Smooth muscle cell (in vitro differentiated cells): ENCODE measurements at regions not wholly inside any gene's neighbourhood (a gene's known extent, or its start where the extent isn't known, plus 50 kb on each side); places are given as distances from the start of the nearest gene placed in this dataset.

Experiments
- DNase-seq: peaks from one replicate; lab custom pipeline; 2025; ENCODE audit not compliant: unreplicated experiment; lab: John Stamatoyannopoulos, UW
- H2AFZ ChIP-seq: fragments of 200-600 bp; sonication (generic); 2 replicates; pipeline ENCODE4 v1.6.0; 2016; ENCODE audit warnings: antibody characterized with exemption, low read depth, mild to moderate bottlenecking
- H3F3A ChIP-seq: fragments of 200-600 bp; sonication (generic); 2 replicates; pipeline ENCODE4 v1.6.0; 2017; ENCODE audit warnings: antibody characterized with exemption, low read depth
- H3K27ac ChIP-seq: fragments of 200-600 bp; sonication (generic); 2 replicates; pipeline ENCODE4 v1.5.1; 2016; ENCODE audit warnings: low read depth, mild to moderate bottlenecking
- H3K27me3 ChIP-seq: fragments of 200-600 bp; sonication (generic); 2 replicates; pipeline ENCODE4 v1.6.1; 2016; ENCODE audit warnings: low read depth, mild to moderate bottlenecking
- H3K36me3 ChIP-seq: fragments of 200-600 bp; sonication (generic); 2 replicates; pipeline ENCODE4 v1.5.1; 2016; ENCODE audit warnings: low read depth
- H3K4me1 ChIP-seq: fragments of 200-600 bp; sonication (generic); 2 replicates; pipeline ENCODE4 v1.5.1; 2016; ENCODE audit warnings: low read depth
- H3K4me2 ChIP-seq: fragments of 200-600 bp; sonication (generic); 2 replicates; pipeline ENCODE4 v1.6.0; 2016; ENCODE audit warnings: mild to moderate bottlenecking
- H3K4me3 ChIP-seq: fragments of 200-600 bp; sonication (generic); 2 replicates; pipeline ENCODE4 v1.5.1; 2016; ENCODE audit warnings: mild to moderate bottlenecking
- H3K79me2 ChIP-seq: fragments of 200-600 bp; sonication (generic); 2 replicates; pipeline ENCODE4 v1.6.0; 2016; ENCODE audit warnings: low read depth, mild to moderate bottlenecking
- H3K9ac ChIP-seq: fragments of 200-600 bp; sonication (generic); 2 replicates; pipeline ENCODE4 v1.6.0; 2016; ENCODE audit warnings: low read depth
- H3K9me3 ChIP-seq: fragments of 200-600 bp; sonication (generic); replicated peaks from 2 replicates; pipeline ENCODE4 v1.5.1; 2016; ENCODE audit warnings: low read depth
- H4K20me1 ChIP-seq: fragments of 200-600 bp; sonication (generic); 2 replicates; pipeline ENCODE4 v1.6.0; 2016; ENCODE audit warnings: low read depth
- CTCF ChIP-seq: fragments of 200-600 bp; sonication (generic); IDR thresholded peaks from 2 replicates; pipeline ENCODE4 v1.5.1; 2017; ENCODE audit warnings: borderline replicate concordance, mild to moderate bottlenecking, antibody characterized with exemption; ENCODE audit not compliant: insufficient read depth, poor library complexity, severe bottlenecking
- WGBS: methylation state at CpG from one replicate; pipeline ENCODE4 v1.1.7; 2016; ENCODE audit warnings: low lambda C conversion rate; 5-methylcytosine and 5-hydroxymethylcytosine counted together

- Histone ChIP-seq H3K4me1 (no peaks in the 10 kb centered on the region), H3K4me2 (no peak overlapping the region), H3K79me2 (no peaks in the 10 kb centered on the region), H3K27ac (no peak overlapping the region), H3K4me3 (no peak overlapping the region), H4K20me1 (no peaks in the 10 kb centered on the region), H2AFZ (peak overlapping the region; percentile 30), H3K36me3 (no peaks in the 10 kb centered on the region), H3K9me3 (no peaks in the 10 kb centered on the region), H3K9ac (no peak overlapping the region), H3F3A (no peaks in the 10 kb centered on the region), H3K27me3 (no peaks in the 10 kb centered on the region)
- DNase-seq = no peak
- no peak for TF ChIP-seq CTCF
- 83% methylated on average over 1 of the region's 1 CpG for WGBS
These were observed 105.1 kb upstream of the GALNT5 start for GRCh38 chr2:157152362-157152761.

- Histone ChIP-seq H3K79me2 (no peaks in the 10 kb centered on the region), H3K9ac (no peak overlapping the region), H3K9me3 (no peaks in the 10 kb centered on the region), H3K27me3 (no peaks in the 10 kb centered on the region), H4K20me1 (no peaks in the 10 kb centered on the region), H3F3A (no peaks in the 10 kb centered on the region), H3K4me3 (no peak overlapping the region), H3K4me1 (no peaks in the 10 kb centered on the region), H3K4me2 (no peak overlapping the region), H2AFZ (no peak overlapping the region), H3K27ac (no peak overlapping the region), H3K36me3 (no peaks in the 10 kb centered on the region)
- DNase-seq = no peak
- TF ChIP-seq CTCF = no peak
- 84% methylated on average over 1 of the region's 1 CpG for WGBS
These were observed 101.5 kb upstream of the GALNT5 start for GRCh38 chr2:157155992-157156391.

- Histone ChIP-seq H3K79me2 (no peaks in the 10 kb centered on the region), H3K4me1 (no peaks in the 10 kb centered on the region), H3K4me2 (peak overlapping the region; percentile 11), H3K27ac (peak overlapping the region; percentile 1), H3K4me3 (no peak overlapping the region), H4K20me1 (no peaks in the 10 kb centered on the region), H2AFZ (no peak overlapping the region), H3K9ac (no peak overlapping the region), H3K27me3 (no peaks in the 10 kb centered on the region), H3F3A (no peaks in the 10 kb centered on the region), H3K36me3 (no peaks in the 10 kb centered on the region), H3K9me3 (no peaks in the 10 kb centered on the region)
- DNase-seq = no peak
- 75% methylated on average over 1 of the region's 1 CpG for whole genome bisulfite sequencing
- no peak for TF ChIP-seq CTCF
These were observed 99.4 kb upstream of the GALNT5 start for GRCh38 chr2:157158111-157158510.

- H4K20me1 ChIP-seq = no peaks in the 10 kb centered on the region
- H2AFZ ChIP-seq = no peak overlapping the region
- no peaks in the 10 kb centered on the region for H3K36me3 ChIP-seq
- no peaks in the 10 kb centered on the region for H3K9me3 ChIP-seq
- no peak for TF ChIP-seq CTCF
- H3K4me3 ChIP-seq = no peak overlapping the region
- H3F3A ChIP-seq = no peaks in the 10 kb centered on the region
- H3K27ac ChIP-seq = no peak overlapping the region
- no peak for DNase-seq
- H3K4me2 ChIP-seq = no peak overlapping the region
- no peaks in the 10 kb centered on the region for H3K79me2 ChIP-seq
- 85% methylated on average over 5 of the region's 5 CpGs for WGBS
- H3K27me3 ChIP-seq = no peaks in the 10 kb centered on the region
- H3K4me1 ChIP-seq = no peaks in the 10 kb centered on the region
- H3K9ac ChIP-seq = no peak overlapping the region
These were observed 98.1 kb upstream of the GALNT5 start for GRCh38 chr2:157159221-157159934.
